HG03045 (cell line): ENCODE measurements at regions not wholly inside any gene's neighbourhood (a gene's known extent, or its start where the extent isn't known, plus 50 kb on each side); places are given as distances from the start of the nearest gene placed in this dataset.

Experiments
- ATAC-seq: cut with Tn5 transposase; IDR thresholded peaks from one replicate; pipeline ENCODE4 v1.9.1; 2021; ENCODE audit warnings: mild to moderate bottlenecking, moderate library complexity; ENCODE audit not compliant: unreplicated experiment

GRCh38 chr12:132395192-132395907 lies 66.0 kb upstream of the GALNT9 start:
- no peak for ATAC-seq

GRCh38 chr12:132393991-132394949 lies 64.9 kb upstream of the GALNT9 start:
- ATAC-seq: no peak

- no peak for ATAC-seq
These were observed 63.9 kb upstream of the GALNT9 start for GRCh38 chr12:132393245-132393795.

GRCh38 chr12:132392389-132393244 lies 63.2 kb upstream of the GALNT9 start:
- ATAC-seq: no peak

GRCh38 chr12:132391326-132392041 lies 62.1 kb upstream of the GALNT9 start:
- no peak for ATAC-seq

GRCh38 chr12:132390287-132391076 lies 61.1 kb upstream of the GALNT9 start:
- no peak for ATAC-seq

- no peak for ATAC-seq
These were observed 60.3 kb upstream of the GALNT9 start for GRCh38 chr12:132389526-132390286.

- no peak for ATAC-seq
These were observed 59.6 kb upstream of the GALNT9 start for GRCh38 chr12:132389026-132389425.

GRCh38 chr12:132388379-132389015 lies 59.1 kb upstream of the GALNT9 start:
- no peak for ATAC-seq

GRCh38 chr12:132386926-132387497 lies 57.6 kb upstream of the GALNT9 start:
- no peak for ATAC-seq

- no peak for ATAC-seq
These were observed 56.7 kb upstream of the GALNT9 start for GRCh38 chr12:132385923-132386751.

GRCh38 chr12:132384916-132385774 lies 55.8 kb upstream of the GALNT9 start:
- ATAC-seq: no peak

GRCh38 chr12:132380641-132381040 lies 51.3 kb upstream of the GALNT9 start:
- no peak for ATAC-seq

GRCh38 chr12:132379996-132380395 lies 50.6 kb upstream of the GALNT9 start:
- ATAC-seq: no peak

- ATAC-seq: no peak
These were observed 50.2 kb upstream of the GALNT9 start for GRCh38 chr12:132379576-132379975.
